Neural cell (in vitro differentiated cells): ENCODE measurements at regions not wholly inside any gene's neighbourhood (a gene's known extent, or its start where the extent isn't known, plus 50 kb on each side); places are given as distances from the start of the nearest gene placed in this dataset.

Experiments used
- CTCF ChIP-seq: fragments of 450-650 bp; IDR thresholded peaks from 2 replicates; pipeline ENCODE4 v1.5.1; 2014; ENCODE audit warnings: antibody characterized with exemption, mild to moderate bottlenecking, moderate library complexity; ENCODE audit not compliant: poor library complexity, severe bottlenecking
- EZH2 ChIP-seq: fragments of 200-600, 300-800 bp; shearing (Covaris generic), sonication (generic); IDR thresholded peaks from 2 replicates; pipeline ENCODE4 v1.6.1; 2014; ENCODE audit warnings: antibody characterized with exemption, low read length, borderline replicate concordance, mild to moderate bottlenecking; ENCODE audit not compliant: insufficient read depth, poor library complexity, severe bottlenecking
- POLR2AphosphoS5 ChIP-seq: IDR thresholded peaks from 2 replicates; pipeline ENCODE4 v1.6.1; 2012
- RAD21 ChIP-seq: fragments of 450-650 bp; conservative IDR thresholded peaks from 2 replicates; pipeline ENCODE4 v1.6.1; 2014; ENCODE audit warnings: antibody characterized with exemption, mild to moderate bottlenecking, moderate library complexity
- REST ChIP-seq: IDR thresholded peaks from 2 replicates; pipeline ENCODE4 v1.6.1; 2012; ENCODE audit warnings: borderline replicate concordance
- SMC3 ChIP-seq: fragments of 450-650 bp; conservative IDR thresholded peaks from 2 replicates; pipeline ENCODE4 v1.6.1; 2014; ENCODE audit warnings: antibody characterized with exemption, mild to moderate bottlenecking, moderate library complexity; ENCODE audit not compliant: poor library complexity
- TAF1 ChIP-seq: IDR thresholded peaks from 2 replicates; pipeline ENCODE4 v1.6.1; 2012; ENCODE audit warnings: low read depth

- TF ChIP-seq CTCF, result no peak
- TF ChIP-seq EZH2, result no peak
- no peak for TF ChIP-seq SMC3
- TF ChIP-seq TAF1, result no peak
- TF ChIP-seq RAD21, result no peak
- no peak for TF ChIP-seq REST
- TF ChIP-seq POLR2AphosphoS5, result no peak
These were observed 158.6 kb upstream of the PARD3B start for GRCh38 chr2:204386668-204387067.
